D721Med (cell line): ENCODE measurements at regions not wholly inside any gene's neighbourhood (a gene's known extent, or its start where the extent isn't known, plus 50 kb on each side); places are given as distances from the start of the nearest gene placed in this dataset.

Experiments used
- DNase-seq: peaks from one replicate; pipeline ENCODE4 v3.0.0; 2011; ENCODE audit warnings: low spot score; ENCODE audit not compliant: insufficient read length
- FAIRE-seq: peaks from 2 replicates; lab custom pipeline; 2011; peaks lifted over from hg19 to GRCh38; lab: Jason Lieb, UNC
- CTCF ChIP-seq: IDR thresholded peaks from 2 replicates; pipeline ENCODE4 v1.5.1; 2012; ENCODE audit warnings: mild to moderate bottlenecking, control low read depth; ENCODE audit not compliant: insufficient read depth; ENCODE audit errors: missing control alignments

- FAIRE-seq (no peak), DNase-seq (no peak)
- TF ChIP-seq CTCF = no peak
Measured at GRCh38 chr15:73813589-73813988, 59.8 kb upstream of the TBC1D21 start.

- TF ChIP-seq CTCF = no peak
- DNase-seq (peak; percentile 8), FAIRE-seq (no peak)
Measured at GRCh38 chr15:73818308-73818985, 54.9 kb upstream of the TBC1D21 start.

- no peak for TF ChIP-seq CTCF
- peak; percentile 0 for DNase-seq
Measured at GRCh38 chr15:73821181-73821580, 52.2 kb upstream of the TBC1D21 start.

GRCh38 chr15:73822998-73823397, 50.4 kb upstream of the TBC1D21 start:
- FAIRE-seq = no peak
- DNase-seq = no peak
- no peak for TF ChIP-seq CTCF

More at GRCh38 chr15:73821181-73821580, 52.2 kb upstream of the TBC1D21 start:
- no peak for FAIRE-seq
